Right hindlimb (tissue), 1 donor: ENCODE measurements at regions not wholly inside any gene's neighbourhood (a gene's known extent, or its start where the extent isn't known, plus 50 kb on each side); places are given as distances from the start of the nearest gene placed in this dataset.

Experiments used
- DNase-seq: peaks from one replicate; pipeline ENCODE4 v3.0.0-alpha.2; 2018

- DNase-seq: no peak
Measured at GRCh38 chr22:49179886-49180682, 647.6 kb downstream of the BRD1 start.

GRCh38 chr22:49179175-49179574 lies 648.5 kb downstream of the BRD1 start:
- no peak for DNase-seq

GRCh38 chr22:49178246-49179005 lies 649.2 kb downstream of the BRD1 start:
- no peak for DNase-seq

GRCh38 chr22:49177666-49178065 lies 650.0 kb downstream of the BRD1 start:
- no peak for DNase-seq

GRCh38 chr22:49176956-49177355 lies 650.7 kb downstream of the BRD1 start:
- no peak for DNase-seq

- no peak for DNase-seq
Measured at GRCh38 chr22:49170053-49170452, 657.6 kb downstream of the BRD1 start.

DNA sequence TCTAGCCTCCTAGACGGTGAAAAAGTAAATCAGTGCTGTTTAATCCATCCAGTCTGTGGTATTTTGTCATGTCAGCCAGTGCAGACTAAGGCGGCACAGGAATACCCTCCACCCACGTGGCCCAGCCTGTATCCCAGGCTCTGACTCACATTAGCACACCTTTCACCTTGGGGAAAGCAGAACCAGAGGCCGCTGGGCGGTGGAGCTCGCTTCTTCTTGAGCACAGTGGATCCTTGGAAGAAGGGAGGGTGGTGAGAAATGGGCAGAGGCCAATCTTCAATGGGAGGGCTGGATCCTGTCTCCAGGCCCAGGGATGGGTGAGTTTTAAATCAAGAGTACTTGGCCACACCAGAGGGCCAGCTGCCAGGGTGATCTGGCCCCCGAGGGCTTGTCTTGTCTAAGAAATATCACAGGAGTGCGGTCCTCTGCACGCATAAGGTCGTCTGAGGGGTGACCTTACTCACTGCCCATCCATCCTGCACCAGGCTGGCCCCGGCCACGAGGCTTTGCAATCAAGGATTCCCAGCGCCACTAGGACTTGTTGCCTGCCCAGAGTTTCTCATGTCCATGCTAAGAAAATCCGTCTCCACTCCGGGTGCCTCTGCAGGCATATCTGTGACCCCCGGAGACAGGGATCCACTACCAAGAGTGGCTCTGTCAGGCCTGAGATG lies 658.5 kb downstream of the BRD1 start:
- DNase-seq: no peak

DNA sequence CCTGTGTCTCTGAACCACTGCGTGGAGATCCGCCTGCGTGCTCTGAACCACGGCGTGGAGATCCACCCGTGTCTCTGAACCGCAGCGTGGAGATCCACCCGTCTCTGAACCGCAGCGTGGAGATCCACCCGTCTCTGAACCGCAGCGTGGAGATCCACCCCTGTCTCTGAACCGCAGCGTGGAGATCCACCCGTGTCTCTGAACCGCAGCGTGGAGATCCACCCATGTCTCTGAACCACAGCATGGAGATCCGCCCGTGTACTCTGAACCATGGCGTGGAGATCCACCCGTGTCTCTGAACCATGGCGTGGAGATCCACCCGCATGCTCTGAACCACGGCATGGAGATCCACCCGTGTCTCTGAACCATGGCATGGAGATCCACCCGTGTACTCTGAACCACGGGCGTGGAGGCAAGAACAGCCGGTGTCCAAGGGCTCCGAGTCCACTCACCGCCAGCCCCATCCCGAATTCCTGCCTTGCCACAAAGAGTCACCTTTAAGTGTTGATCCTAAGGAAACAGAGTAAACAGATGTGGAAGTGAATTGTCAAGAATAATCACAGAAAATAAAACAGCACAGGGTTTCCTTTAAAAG lies 659.4 kb downstream of the BRD1 start:
- DNase-seq: no peak

- no peak for DNase-seq
Measured at GRCh38 chr22:49166746-49167145, 660.9 kb downstream of the BRD1 start.

DNA sequence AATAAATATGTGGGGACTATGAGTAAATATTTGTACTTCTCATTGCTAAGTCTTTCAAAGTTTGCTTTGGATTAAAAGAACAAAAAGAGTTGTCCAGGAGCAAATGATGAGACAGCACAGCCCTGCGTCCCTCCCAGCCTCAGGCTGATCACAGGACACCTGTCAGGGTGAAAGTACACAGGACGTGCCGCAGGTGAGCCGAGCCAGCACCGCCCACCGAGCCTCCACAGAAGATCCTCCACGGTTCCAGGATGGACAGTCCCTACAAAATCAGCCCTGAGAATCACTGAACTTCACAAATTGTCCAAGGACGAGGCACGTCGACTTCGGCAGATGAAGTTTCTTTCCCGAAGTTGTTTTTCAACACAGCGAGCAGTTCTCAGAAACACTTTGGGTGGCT lies 661.5 kb downstream of the BRD1 start:
- no peak for DNase-seq

DNA sequence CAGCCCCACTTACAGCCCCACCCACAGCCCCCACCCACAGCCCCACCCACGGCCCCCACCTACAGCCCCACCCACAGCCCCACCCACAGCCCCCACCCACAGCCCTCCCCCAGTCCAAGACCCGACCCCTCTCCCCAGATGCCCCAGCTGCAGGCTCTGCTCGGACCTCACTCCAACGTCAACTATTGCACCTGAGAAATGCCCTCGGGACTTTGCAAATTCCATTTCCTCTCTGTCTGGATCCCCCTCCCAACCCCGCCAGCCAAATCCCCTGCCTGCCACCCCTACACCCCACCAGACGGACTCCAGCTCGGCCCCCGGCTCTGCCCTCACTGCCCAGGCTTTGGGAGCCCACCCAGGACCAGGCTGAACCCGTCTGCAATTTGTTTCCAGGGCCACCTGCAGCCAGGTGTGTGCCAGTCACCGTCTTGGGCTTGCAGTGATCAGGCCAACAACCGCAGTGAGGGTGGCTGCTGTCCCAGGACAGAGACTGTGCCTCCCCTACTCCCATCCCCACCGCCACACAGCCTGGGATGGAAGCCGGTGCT lies 662.8 kb downstream of the BRD1 start:
- no peak for DNase-seq

GRCh38 chr22:49163960-49164690 lies 663.5 kb downstream of the BRD1 start:
- DNase-seq: no peak

DNA sequence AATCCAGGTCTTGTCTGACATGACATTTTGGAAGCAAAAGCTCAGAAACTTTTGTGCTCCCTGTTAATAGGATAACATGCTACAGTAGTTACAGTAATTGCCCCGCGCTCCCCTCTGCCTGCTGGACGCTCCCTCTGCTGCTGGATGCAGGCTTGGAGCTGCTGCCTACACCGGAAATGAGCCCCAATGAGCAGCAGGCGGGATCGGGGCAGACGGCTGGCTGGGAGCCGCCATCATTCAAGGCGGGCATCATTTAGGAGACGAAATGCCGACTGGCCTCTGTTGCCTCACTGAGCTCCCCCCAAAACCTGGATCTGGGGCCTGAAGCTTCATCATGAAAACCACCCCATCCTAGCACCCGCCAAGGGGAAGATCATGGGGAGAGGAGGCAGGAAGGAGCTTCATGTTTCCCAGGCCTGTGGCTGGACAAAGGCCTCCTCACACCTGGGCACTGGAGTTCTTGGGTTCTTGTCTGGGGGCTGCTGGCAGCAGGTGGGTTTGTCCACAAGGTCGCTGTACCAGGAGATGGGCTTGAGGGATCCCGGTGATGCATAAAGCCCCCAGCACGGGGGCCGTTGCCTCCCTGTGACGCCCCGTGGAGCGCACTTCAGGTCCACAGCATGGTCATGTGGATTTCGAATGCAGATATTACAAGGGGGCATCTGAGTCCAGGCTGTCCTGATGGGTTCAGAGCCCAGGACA lies 664.3 kb downstream of the BRD1 start:
- DNase-seq: no peak

- no peak for DNase-seq
Measured at GRCh38 chr22:49162841-49163240, 664.8 kb downstream of the BRD1 start.

DNA sequence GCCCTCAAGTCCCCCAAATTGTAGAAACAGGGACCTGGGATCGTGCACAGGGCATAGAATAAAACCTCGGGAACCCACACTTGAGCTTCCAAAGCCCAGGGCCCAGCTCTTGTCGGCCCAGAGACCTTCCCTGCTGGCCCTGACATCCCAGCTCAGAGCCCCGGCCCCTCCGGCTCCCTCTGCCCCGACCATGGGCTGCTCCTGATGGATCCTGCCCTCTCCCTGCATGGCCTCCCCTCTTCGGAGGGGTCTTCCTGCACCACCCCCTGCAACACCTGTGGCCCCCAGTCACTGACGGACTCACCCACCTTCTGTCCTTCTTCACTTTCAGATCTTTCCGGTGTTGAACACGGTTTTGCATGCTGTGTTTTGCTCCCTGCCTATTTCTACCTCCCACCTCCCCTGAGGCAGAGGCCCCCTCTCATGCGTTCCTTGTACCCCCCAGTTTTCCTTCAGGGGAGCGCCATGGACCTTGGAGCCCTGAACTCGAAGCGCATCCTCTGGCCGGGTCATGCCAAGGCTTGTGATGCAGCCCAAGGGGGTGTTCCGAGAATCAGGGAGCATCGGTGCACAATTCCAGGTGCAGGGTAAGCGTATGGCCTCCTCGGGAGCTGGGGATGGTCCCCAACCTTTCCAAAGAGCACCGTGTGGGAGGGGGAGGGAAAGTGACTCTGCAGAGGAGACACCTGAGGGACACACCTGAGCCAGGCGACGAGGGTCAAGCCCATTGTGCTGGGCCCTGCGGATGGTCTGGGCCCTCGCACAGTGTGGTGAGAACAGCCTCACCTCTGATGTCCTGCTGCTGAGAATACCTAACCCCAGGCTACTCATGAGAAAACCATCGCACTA lies 666.4 kb downstream of the BRD1 start:
- no peak for DNase-seq

DNA sequence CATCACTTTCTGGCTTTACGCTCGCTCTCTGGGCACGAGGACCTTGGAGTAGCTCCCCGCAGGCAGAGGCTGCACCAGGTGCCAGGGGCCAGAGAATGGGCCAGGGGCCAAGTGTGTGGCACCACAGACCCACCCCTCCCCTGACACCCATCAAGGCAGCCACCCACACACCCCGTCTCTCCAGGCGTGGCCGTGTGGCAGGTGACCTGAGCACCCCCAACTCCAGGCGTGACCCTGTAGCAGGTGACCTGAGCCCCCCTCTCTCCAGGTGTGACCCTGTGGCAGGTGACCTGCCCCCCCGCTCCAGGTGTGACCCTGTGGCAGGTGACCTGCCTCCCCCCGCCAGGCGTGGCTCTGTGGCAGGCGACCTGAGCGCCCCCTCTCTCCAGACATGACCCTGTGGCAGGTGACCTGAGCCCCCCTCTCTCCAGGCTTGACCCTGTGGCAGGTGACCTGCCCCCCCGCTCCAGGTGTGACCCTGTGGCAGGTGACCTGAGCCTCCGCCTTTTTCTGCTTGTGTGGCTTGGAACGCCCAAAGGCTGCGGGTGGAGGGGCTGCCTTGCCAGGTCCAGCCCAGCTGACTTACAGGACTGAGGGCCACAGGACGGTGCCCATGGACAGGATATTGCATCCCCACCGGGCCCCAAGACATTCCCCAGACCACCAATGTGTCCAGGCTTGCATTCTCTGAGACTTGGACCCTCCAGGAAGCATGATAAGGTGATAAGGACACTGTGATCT lies 667.2 kb downstream of the BRD1 start:
- DNase-seq: no peak

GRCh38 chr22:49159711-49160110 lies 668.0 kb downstream of the BRD1 start:
- no peak for DNase-seq

DNA sequence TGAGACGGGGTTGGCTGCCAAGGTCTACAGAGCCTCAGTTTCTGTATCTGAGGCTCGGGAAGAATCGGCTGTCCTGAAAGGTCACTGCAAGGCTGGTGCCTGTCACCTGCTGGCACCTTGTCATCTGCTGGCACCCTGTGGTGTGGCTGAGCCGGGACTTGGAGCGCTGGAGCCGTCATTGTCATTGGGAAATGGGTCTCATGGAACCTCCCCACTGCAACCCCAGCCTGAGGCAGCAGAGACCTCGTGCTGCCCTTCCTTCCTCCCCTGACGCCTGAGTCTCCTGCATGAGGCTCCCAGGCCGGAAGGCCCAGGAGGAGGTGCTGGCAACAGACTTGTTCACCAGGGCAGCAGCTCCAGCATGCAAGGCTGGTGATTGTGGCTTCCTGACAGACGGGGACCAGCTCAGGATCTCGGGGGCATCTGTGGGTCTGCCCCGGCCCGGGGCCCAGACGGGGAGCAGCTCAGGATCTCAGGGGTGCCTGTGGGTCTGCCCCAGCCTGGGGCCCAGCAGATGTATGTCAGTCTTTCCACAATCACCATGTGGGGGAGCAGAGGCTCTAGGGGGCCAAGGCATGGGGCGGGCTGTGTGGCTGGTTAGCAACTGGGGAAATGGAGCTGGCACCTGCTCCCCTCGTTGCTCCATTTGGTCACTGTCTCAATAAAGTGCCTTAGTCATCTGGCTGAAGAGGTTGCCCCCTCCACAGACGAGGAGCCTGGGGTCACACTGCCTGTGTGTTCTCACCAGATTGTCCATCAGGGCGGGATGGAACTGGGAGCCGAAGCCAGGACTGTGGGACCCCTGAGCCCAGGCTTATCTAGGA lies 668.7 kb downstream of the BRD1 start:
- DNase-seq: no peak
